Fibroblast of villous mesenchyme (primary cell): ENCODE measurements at regions not wholly inside any gene's neighbourhood (a gene's known extent, or its start where the extent isn't known, plus 50 kb on each side); places are given as distances from the start of the nearest gene placed in this dataset.

ENCODE experiments used
- DNase-seq: peaks from one replicate; pipeline ENCODE4 v3.0.0-alpha.2; 2010; ENCODE audit warnings: low read depth
- H3K4me3 ChIP-seq: 2 replicates; pipeline ENCODE4 v1.5.1; 2011; ENCODE audit warnings: low read depth, mild to moderate bottlenecking, low read length
- CTCF ChIP-seq: IDR thresholded peaks from 2 replicates; pipeline ENCODE4 v1.5.1; 2012; ENCODE audit warnings: low read depth, mild to moderate bottlenecking, low read length; ENCODE audit not compliant: insufficient read depth

- no peak overlapping the region for H3K4me3 ChIP-seq
- no peak for TF ChIP-seq CTCF
- no peak for DNase-seq
These were observed 185.9 kb upstream of the NBEA start for GRCh38 chr13:34756136-34756535.

GRCh38 chr13:34756572-34756971 is 185.5 kb upstream of the NBEA start:
- no peak for TF ChIP-seq CTCF
- DNase-seq, result no peak

GRCh38 chr13:34757441-34757840 is 184.6 kb upstream of the NBEA start:
- DNase-seq, result no peak
- H3K4me3 ChIP-seq, result no peak overlapping the region

More at GRCh38 chr13:34756572-34756971, 185.5 kb upstream of the NBEA start:
- no peak overlapping the region for H3K4me3 ChIP-seq

GRCh38 chr13:34758628-34759027 is 183.4 kb upstream of the NBEA start:
- H3K4me3 ChIP-seq, result no peak overlapping the region
- no peak for TF ChIP-seq CTCF
- DNase-seq, result no peak

More at GRCh38 chr13:34757441-34757840, 184.6 kb upstream of the NBEA start:
- TF ChIP-seq CTCF, result no peak

GRCh38 chr13:34762312-34762711 is 179.8 kb upstream of the NBEA start:
- no peak overlapping the region for H3K4me3 ChIP-seq
- DNase-seq, result peak; percentile 64
- no peak for TF ChIP-seq CTCF

- no peak overlapping the region for H3K4me3 ChIP-seq
- no peak for TF ChIP-seq CTCF
- no peak for DNase-seq
These were observed 177.8 kb upstream of the NBEA start for GRCh38 chr13:34764246-34764645.

GRCh38 chr13:34765446-34766180 is 176.5 kb upstream of the NBEA start:
- H3K4me3 ChIP-seq, result no peak overlapping the region
- TF ChIP-seq CTCF, result no peak
- DNase-seq, result no peak
